Activated CD4-positive, alpha-beta T cell treated with anti-CD3 and anti-CD28 coated beads, Interleukin-2, amount 10 ng/mL, durations not matched to agents 7 days and 5 days (primary cell): ENCODE measurements at regions not wholly inside any gene's neighbourhood (a gene's known extent, or its start where the extent isn't known, plus 50 kb on each side); places are given as distances from the start of the nearest gene placed in this dataset.

Source experiments
- CTCF ChIA-PET: fragments of 350-600 bp; sonication (Branson Sonifier 250); formaldehyde crosslinking; loops from one replicate; lab custom pipeline; 2021; ENCODE audit warnings: antibody characterized with exemption; lab: Charles Lee
- POLR2A ChIA-PET: fragments of 350-600 bp; sonication (Branson Sonifier 250); formaldehyde crosslinking; loops from one replicate; lab custom pipeline; 2021; ENCODE audit warnings: antibody characterized with exemption; lab: Charles Lee
- DNase-seq: peaks from one replicate; pipeline ENCODE4 v3.0.0-alpha.2; 2020
- H3K27ac Mint-ChIP-seq: one replicate; pipeline ENCODE4 v1.8.0; 2021; ENCODE audit warnings: mild to moderate bottlenecking, moderate library complexity, mixed read lengths
- H3K27me3 Mint-ChIP-seq: one replicate; pipeline ENCODE4 v1.8.0; 2021; ENCODE audit warnings: mixed read lengths
- H3K36me3 Mint-ChIP-seq: one replicate; pipeline ENCODE4 v1.8.0; 2021; ENCODE audit warnings: low read depth, mixed read lengths
- H3K4me1 Mint-ChIP-seq: one replicate; pipeline ENCODE4 v1.8.0; 2021; ENCODE audit warnings: mixed read lengths
- H3K4me3 Mint-ChIP-seq: one replicate; pipeline ENCODE4 v1.8.0; 2021; ENCODE audit warnings: mild to moderate bottlenecking, moderate library complexity, mixed read lengths
- H3K9me3 Mint-ChIP-seq: one replicate; pipeline ENCODE4 v1.8.0; 2021; ENCODE audit warnings: mixed read lengths

DNA sequence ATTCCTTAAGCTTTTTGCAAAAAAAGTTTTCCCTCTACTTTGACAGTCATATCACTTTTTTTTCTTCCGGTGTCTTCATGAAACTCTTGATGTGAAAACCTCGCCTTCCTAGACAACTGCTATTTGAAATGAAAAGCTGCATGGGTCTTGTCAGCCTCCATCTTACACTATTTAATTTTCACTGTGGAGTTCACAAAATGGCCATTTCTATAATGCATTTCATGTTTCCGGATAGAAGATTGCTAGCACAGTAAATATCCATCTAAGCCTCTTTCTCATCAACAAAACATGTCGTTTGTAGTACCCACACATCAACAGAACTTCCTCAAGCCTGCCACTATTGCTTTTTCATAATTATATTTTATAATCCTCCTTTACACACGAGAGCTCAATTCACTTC lies 204.9 kb upstream of the ID4 start:
- CTCF ChIA-PET = no interaction called here
- H3K27me3 Mint-ChIP-seq = no peaks in the 10 kb centered on the region
- H3K27ac Mint-ChIP-seq = no peak overlapping the region
- no peaks in the 10 kb centered on the region for H3K36me3 Mint-ChIP-seq
- POLR2A ChIA-PET = no interaction called here
- H3K4me3 Mint-ChIP-seq = no peak overlapping the region
- no peaks in the 10 kb centered on the region for H3K4me1 Mint-ChIP-seq
- no peak for DNase-seq
- no peaks in the 10 kb centered on the region for H3K9me3 Mint-ChIP-seq

DNA sequence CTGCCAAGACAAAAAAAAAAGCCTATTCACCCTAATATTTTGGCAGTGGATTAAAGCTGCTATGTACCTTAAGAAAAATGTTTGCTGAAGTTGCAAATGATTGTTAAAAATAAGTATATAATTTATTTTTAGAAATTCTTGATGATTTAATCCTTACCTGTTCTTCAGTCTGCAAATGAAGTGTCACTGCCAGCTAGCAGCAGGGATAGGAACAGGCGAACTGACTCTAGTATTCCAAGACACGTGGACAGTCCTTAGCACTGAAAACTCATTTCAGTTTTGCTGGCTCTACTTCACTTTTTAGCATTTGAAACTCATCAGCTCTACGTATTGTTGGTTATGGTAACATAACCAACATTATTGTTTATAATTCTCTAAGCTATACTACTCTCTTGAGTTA lies 204.4 kb upstream of the ID4 start:
- H3K36me3 Mint-ChIP-seq = no peaks in the 10 kb centered on the region
- POLR2A ChIA-PET = no interaction called here
- DNase-seq = no peak
- H3K9me3 Mint-ChIP-seq = no peaks in the 10 kb centered on the region
- H3K27me3 Mint-ChIP-seq = no peaks in the 10 kb centered on the region
- H3K4me3 Mint-ChIP-seq = no peak overlapping the region
- H3K4me1 Mint-ChIP-seq = no peaks in the 10 kb centered on the region
- CTCF ChIA-PET = interaction anchor here (0.5 to 0.6 kb wide), 2 partner anchors 822 to 937 kb away, joined by 3 read pairs; no protein-coding TSS in a partner anchor
- H3K27ac Mint-ChIP-seq = no peak overlapping the region

DNA sequence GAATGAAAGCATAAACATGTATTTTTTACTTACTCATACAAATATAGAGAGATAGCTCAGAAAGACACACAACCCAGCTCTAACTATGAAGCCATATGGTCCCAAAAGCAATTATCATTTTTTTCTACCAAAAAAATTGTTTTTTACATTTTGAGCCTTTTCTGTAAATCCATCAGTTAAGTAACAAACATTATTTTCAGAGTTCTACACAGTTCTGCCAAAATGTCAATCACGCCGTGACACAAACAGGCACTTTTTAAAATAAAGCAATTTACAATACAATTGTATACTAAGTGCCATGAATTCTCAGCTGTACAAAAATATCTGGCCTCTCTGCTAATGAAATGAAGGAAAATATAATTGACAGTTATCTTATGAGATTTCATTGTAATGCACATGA lies 201.4 kb upstream of the ID4 start:
- ChIA-PET CTCF (no interaction called here), POLR2A (no interaction called here)
- DNase-seq = no peak
- H3K9me3 Mint-ChIP-seq = peaks cover 10% of the 10 kb centered on the region
- H3K27me3 Mint-ChIP-seq = no peaks in the 10 kb centered on the region
- H3K36me3 Mint-ChIP-seq = no peaks in the 10 kb centered on the region
- H3K27ac Mint-ChIP-seq = no peak overlapping the region
- no peak overlapping the region for H3K4me3 Mint-ChIP-seq
- no peaks in the 10 kb centered on the region for H3K4me1 Mint-ChIP-seq

DNA sequence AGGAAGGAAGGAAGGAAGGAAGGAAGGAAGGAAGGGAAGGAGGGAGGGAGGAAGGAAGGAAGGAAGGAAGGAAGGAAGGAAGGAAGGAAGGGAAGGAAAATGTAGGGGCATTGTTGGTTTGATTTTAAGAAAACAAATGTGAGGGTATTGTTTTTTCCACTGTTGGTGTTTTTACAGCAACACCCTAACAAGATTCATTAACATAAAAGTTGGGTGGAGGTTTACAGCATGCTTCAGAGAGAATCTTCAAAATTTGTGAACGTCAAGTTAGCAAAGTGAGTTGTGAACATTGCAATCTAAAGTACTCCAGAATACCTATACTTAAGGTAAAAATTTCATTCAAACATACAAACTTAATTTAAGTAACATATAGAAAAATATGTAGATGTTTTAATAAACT lies 200.2 kb upstream of the ID4 start:
- no peak for DNase-seq
- Mint-ChIP-seq H3K36me3 (no peaks in the 10 kb centered on the region), H3K9me3 (peaks cover 10% of the 10 kb centered on the region), H3K4me1 (no peaks in the 10 kb centered on the region), H3K4me3 (no peak overlapping the region), H3K27ac (no peak overlapping the region), H3K27me3 (no peaks in the 10 kb centered on the region)
- ChIA-PET CTCF (no interaction called here), POLR2A (no interaction called here)

DNA sequence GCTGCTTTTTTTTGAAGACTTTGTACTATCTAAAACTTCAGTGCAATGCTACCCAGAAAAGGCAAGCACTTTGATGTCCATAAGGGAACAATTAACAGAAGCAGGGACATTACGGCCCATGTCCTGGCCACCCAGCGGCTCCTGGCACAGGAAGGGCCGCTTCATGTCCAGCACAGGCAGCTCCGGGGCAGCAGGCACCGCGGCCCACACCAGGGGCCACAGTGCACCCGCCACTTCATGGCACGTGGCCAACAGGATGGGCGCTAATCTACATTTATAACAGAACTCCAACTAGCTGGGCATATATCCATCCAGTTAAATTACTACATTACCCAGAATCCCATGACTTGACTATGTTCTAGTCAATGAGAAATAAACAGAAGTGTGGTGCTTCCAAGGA lies 198.2 kb upstream of the ID4 start:
- POLR2A ChIA-PET = no interaction called here
- H3K27me3 Mint-ChIP-seq = no peaks in the 10 kb centered on the region
- CTCF ChIA-PET = no interaction called here
- H3K27ac Mint-ChIP-seq = no peak overlapping the region
- H3K9me3 Mint-ChIP-seq = peaks cover 10% of the 10 kb centered on the region
- H3K4me1 Mint-ChIP-seq = no peaks in the 10 kb centered on the region
- H3K36me3 Mint-ChIP-seq = no peaks in the 10 kb centered on the region
- DNase-seq = no peak
- no peak overlapping the region for H3K4me3 Mint-ChIP-seq

DNA sequence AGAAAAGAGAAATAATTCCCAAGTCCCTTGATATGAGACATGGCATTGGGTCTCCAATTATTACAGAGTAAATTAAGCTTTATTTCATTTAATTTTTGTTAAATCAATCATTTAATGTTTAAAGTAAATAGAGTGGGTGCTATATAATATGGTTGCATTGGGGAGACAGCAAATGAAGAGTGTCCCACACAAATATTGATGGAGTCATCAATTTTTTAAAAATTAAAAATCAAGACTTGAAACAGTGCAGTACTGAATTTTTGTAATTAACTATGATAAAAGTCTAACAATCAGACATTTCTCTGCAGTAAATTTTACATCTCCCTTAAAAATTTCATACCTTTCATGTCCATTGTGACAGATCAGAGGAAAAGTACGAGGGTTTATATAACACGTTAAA lies 193.9 kb upstream of the ID4 start:
- H3K4me3 Mint-ChIP-seq = no peak overlapping the region
- POLR2A ChIA-PET = no interaction called here
- H3K36me3 Mint-ChIP-seq = no peaks in the 10 kb centered on the region
- DNase-seq = no peak
- H3K27ac Mint-ChIP-seq = no peak overlapping the region
- CTCF ChIA-PET = no interaction called here
- no peaks in the 10 kb centered on the region for H3K27me3 Mint-ChIP-seq
- H3K4me1 Mint-ChIP-seq = no peaks in the 10 kb centered on the region
- peaks cover 5% of the 10 kb centered on the region for H3K9me3 Mint-ChIP-seq

DNA sequence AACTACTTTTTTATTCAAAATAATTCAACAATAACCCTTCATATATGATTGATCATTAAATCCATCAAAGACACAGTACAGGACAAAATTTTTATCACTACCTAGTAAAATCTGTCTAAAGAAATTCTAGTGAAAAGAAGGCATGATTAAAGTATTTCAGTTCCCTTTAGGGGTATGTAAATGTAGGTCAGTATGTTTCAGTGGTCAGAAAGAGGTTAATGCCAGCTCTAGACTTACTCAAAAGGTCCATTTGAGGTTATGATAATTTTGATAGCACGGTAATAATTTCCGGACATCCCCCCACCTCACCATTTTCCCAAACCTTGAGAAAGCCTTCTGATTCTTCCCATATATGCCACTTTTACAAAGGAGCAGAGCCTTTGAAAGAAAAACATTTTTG lies 193.5 kb upstream of the ID4 start:
- H3K9me3 Mint-ChIP-seq = peaks cover 4% of the 10 kb centered on the region
- no peaks in the 10 kb centered on the region for H3K4me1 Mint-ChIP-seq
- ChIA-PET CTCF (no interaction called here), POLR2A (no interaction called here)
- H3K36me3 Mint-ChIP-seq = no peaks in the 10 kb centered on the region
- H3K4me3 Mint-ChIP-seq = no peak overlapping the region
- H3K27me3 Mint-ChIP-seq = no peaks in the 10 kb centered on the region
- no peak overlapping the region for H3K27ac Mint-ChIP-seq
- no peak for DNase-seq

DNA sequence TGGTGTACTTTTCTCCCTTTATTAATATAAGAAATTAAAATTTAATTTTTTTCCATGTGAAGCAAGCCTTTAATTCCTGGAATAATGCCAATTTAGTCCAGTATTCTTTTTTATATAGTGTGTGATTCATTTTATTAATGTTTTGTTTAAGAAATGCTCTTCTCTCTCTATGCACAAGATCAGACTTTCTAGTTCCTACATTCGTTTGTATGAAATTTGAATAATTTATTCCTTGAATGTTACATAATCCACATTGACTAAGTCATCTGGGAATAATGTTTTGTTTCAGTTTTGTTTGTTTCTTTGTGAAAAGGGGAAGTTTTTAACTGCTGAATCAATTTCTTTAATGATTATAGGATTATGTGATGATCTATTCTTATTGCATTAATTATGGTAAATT lies 181.4 kb upstream of the ID4 start:
- no peak for DNase-seq
- H3K27ac Mint-ChIP-seq = no peak overlapping the region
- ChIA-PET POLR2A (no interaction called here), CTCF (interaction anchor here (0.7 kb wide), 1 partner anchor 29 kb away, joined by 3 read pairs; no protein-coding TSS in a partner anchor)
- no peaks in the 10 kb centered on the region for H3K4me1 Mint-ChIP-seq
- no peaks in the 10 kb centered on the region for H3K27me3 Mint-ChIP-seq
- peaks cover 4% of the 10 kb centered on the region for H3K9me3 Mint-ChIP-seq
- no peak overlapping the region for H3K4me3 Mint-ChIP-seq
- no peaks in the 10 kb centered on the region for H3K36me3 Mint-ChIP-seq

DNA sequence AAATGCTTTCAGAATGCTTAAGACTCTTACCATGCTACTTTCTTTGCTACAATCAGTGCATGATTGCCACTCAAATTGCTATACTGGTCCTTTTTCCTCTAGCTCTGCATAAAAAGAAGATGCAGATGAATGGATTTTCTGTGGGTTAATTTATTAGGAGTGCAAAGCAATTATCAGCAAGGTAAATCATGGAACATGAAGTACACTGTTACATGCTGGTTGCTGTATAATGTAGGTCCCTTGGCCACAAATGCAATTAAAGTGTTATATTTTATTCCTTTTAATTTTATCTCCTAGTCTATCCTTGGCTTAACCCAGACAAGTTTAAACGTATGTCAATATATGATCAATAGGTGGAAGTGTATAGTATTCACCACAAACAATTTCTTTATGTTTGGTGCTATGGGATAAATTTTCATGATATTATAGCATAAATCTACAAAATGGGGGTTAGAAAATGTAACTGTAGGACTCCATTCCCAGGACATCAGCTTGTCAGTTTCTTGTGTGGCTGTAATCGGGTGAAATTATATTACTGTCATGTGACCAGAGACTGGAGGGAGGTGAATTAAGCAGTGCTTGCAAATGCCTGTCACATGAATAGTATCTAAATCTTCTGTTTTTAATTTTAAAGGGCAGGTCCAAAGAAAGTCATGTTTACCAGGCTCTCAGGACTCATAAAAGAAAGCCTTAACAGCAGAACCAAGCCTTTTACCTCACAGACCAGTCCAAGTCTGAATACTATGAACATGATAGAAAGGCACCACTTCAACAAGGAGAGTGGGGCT lies 176.9 kb upstream of the ID4 start:
- H3K4me1 Mint-ChIP-seq = no peaks in the 10 kb centered on the region
- H3K36me3 Mint-ChIP-seq = no peaks in the 10 kb centered on the region
- CTCF ChIA-PET = no interaction called here
- H3K9me3 Mint-ChIP-seq = peaks cover 4% of the 10 kb centered on the region
- DNase-seq = no peak
- no peak overlapping the region for H3K4me3 Mint-ChIP-seq
- POLR2A ChIA-PET = no interaction called here
- H3K27ac Mint-ChIP-seq = no peak overlapping the region
- no peaks in the 10 kb centered on the region for H3K27me3 Mint-ChIP-seq

DNA sequence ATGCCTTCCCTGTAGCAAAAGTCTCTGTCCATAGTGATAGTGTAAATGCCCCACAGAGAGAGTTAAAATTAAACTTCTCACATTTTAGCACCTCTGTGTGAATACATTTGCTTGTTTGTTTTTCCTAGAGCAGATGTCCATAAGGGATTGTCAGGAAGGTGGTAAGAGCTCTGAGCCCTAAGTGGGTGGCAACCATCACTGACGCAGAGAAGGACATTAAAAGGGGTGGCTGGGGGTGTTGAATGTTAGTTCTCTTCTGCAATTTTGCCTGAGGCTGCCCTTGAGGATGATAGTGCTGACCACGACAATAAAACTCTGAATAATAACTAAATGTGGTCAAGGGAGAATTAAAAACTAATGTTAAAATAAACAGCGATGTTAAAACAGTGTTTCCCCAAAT lies 174.3 kb upstream of the ID4 start:
- H3K4me1 Mint-ChIP-seq = no peaks in the 10 kb centered on the region
- DNase-seq = no peak
- POLR2A ChIA-PET = no interaction called here
- H3K36me3 Mint-ChIP-seq = no peaks in the 10 kb centered on the region
- no peaks in the 10 kb centered on the region for H3K9me3 Mint-ChIP-seq
- H3K4me3 Mint-ChIP-seq = no peak overlapping the region
- H3K27me3 Mint-ChIP-seq = no peaks in the 10 kb centered on the region
- H3K27ac Mint-ChIP-seq = no peak overlapping the region
- CTCF ChIA-PET = no interaction called here

DNA sequence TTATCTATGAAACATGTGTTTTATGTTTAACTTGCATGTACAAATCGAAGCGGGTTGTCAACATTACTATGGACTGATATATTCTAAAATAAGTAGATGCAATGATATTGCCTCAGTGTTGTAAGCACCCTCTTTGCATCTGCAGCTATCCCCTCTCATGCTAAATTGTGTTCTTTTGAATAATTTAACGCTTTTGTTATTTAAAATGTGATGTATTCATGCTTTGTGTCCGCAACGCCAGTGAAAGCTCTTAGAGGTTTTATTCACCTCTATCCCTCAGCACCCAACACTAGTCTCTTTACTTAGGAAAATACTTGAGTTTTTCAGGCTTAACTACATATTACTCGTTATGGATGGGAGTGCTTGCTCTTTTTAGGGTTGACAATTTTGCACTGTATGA lies 173.7 kb upstream of the ID4 start:
- ChIA-PET POLR2A (no interaction called here), CTCF (no interaction called here)
- H3K36me3 Mint-ChIP-seq = no peaks in the 10 kb centered on the region
- H3K9me3 Mint-ChIP-seq = no peaks in the 10 kb centered on the region
- no peak overlapping the region for H3K27ac Mint-ChIP-seq
- no peak overlapping the region for H3K4me3 Mint-ChIP-seq
- H3K4me1 Mint-ChIP-seq = no peaks in the 10 kb centered on the region
- DNase-seq = no peak
- no peaks in the 10 kb centered on the region for H3K27me3 Mint-ChIP-seq

DNA sequence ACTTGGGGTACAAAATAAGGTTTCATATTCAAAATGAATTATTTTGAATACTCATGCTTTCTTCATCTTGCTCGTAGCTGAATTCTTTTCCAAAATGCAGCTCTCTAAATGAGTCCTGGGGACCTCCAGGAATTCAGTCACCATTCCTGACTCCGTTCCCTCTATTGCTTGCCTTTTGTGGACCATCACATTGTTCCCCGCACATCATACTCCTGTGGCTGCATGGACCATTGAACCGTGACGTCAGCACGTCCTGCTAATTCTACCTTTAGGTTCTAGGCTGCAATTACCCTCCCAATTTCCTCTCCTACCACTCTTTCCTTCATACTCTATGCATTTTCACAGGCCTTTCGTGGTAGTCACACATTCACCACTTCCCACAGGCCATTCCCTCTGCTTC lies 173.1 kb upstream of the ID4 start:
- Mint-ChIP-seq H3K36me3 (no peaks in the 10 kb centered on the region), H3K27me3 (no peaks in the 10 kb centered on the region), H3K4me3 (no peak overlapping the region), H3K9me3 (no peaks in the 10 kb centered on the region), H3K27ac (no peak overlapping the region), H3K4me1 (no peaks in the 10 kb centered on the region)
- no peak for DNase-seq
- ChIA-PET POLR2A (no interaction called here), CTCF (no interaction called here)

DNA sequence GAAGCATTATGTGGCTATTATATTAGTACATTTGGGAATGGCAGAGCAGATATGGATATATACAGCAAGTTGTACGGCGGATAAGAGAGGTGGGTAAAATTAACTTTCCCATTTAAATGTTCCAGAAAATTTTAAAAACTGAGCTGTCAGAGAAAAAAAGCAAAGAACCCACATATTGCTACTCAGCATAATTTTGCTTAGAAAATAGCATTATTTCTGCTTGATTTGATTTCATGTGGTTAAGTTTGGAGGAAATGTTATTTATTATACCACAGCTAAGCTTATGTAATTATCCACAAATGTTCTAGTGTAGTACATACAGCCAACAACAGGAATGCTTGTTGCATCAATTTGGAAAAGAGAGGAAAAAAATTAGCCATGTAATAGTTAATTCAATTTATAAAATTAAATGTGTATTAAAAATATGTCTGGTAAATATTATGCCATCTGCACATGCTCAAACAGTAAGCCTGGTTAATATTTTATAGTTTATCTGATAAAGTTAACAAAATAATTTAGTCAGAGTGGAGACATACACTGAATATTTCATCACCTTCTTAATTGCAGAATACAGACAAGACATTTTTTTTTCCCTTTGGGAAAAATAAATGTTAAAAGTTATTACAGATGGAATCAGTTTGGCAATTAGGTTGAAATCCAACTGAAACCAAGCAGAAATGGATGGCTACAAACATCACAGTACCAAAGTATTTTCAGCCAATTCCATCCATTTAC lies 172.1 kb upstream of the ID4 start:
- no peak for DNase-seq
- ChIA-PET CTCF (no interaction called here), POLR2A (no interaction called here)
- Mint-ChIP-seq H3K27ac (no peak overlapping the region), H3K4me3 (no peak overlapping the region), H3K27me3 (no peaks in the 10 kb centered on the region), H3K36me3 (no peaks in the 10 kb centered on the region), H3K4me1 (no peaks in the 10 kb centered on the region), H3K9me3 (no peaks in the 10 kb centered on the region)

DNA sequence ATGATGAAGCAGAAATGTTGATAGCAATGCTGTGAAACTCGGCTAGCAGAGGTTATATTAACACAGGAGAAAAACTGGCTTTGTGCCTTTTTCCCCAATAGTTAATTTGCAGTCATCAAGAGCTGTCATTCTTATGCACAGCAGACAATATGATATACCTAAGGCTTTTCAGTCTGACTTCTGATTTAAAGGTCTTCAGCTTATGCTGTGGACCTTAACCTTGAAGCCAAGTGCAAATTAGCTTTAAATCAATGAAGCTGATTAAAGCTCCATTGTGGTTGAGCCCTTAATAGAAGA lies 171.6 kb upstream of the ID4 start:
- no peak for DNase-seq
- no peak overlapping the region for H3K4me3 Mint-ChIP-seq
- ChIA-PET CTCF (no interaction called here), POLR2A (no interaction called here)
- no peak overlapping the region for H3K27ac Mint-ChIP-seq
- H3K27me3 Mint-ChIP-seq = no peaks in the 10 kb centered on the region
- H3K36me3 Mint-ChIP-seq = no peaks in the 10 kb centered on the region
- no peaks in the 10 kb centered on the region for H3K4me1 Mint-ChIP-seq
- H3K9me3 Mint-ChIP-seq = no peaks in the 10 kb centered on the region
